BLaER1 treated with 17β-estradiol and CSF1 and Interleukin-3, amounts not matched to agents 10 nM and 100 nM (cell line): ENCODE measurements at regions not wholly inside any gene's neighbourhood (a gene's known extent, or its start where the extent isn't known, plus 50 kb on each side); places are given as distances from the start of the nearest gene placed in this dataset.

Experiments used
- H3K27ac ChIP-seq, 11 experiments: shearing (Covaris generic); formaldehyde crosslinking; 2 replicates each; pipeline ENCODE4 v1.8.1; 2022
- H3K27me3 ChIP-seq, 11 experiments: shearing (Covaris generic); formaldehyde crosslinking; 2 replicates each; pipeline ENCODE4 v1.8.1; 2022
- H3K36me3 ChIP-seq, 11 experiments: shearing (Covaris generic); formaldehyde crosslinking; 2 replicates each; pipeline ENCODE4 v1.8.1; 2022
- H3K4me1 ChIP-seq, 10 experiments: shearing (Covaris generic); formaldehyde crosslinking; 2 replicates each; pipeline ENCODE4 v1.8.1; 2022
- H3K4me2 ChIP-seq, 11 experiments: shearing (Covaris generic); formaldehyde crosslinking; 2 replicates each; pipeline ENCODE4 v1.8.1; 2022
- H3K4me3 ChIP-seq, 10 experiments: shearing (Covaris generic); formaldehyde crosslinking; 2 replicates each; pipeline ENCODE4 v1.8.1; 2022
- H3K9ac ChIP-seq, 11 experiments: shearing (Covaris generic); formaldehyde crosslinking; 2 replicates each; pipeline ENCODE4 v1.8.1; 2022
- H3K9me3 ChIP-seq, 11 experiments: shearing (Covaris generic); formaldehyde crosslinking; replicated peaks in 1 of 11; 2 replicates each; pipeline ENCODE4 v1.8.1; 2022
- H4K20me1 ChIP-seq, 11 experiments: shearing (Covaris generic); formaldehyde crosslinking; 2 replicates each; pipeline ENCODE4 v1.8.1; 2022
- Cebpa-rat ChIP-seq, 11 experiments: shearing (Covaris generic); IDR thresholded peaks; 2 replicates each; pipeline ENCODE4 v1.8.1; 2022

GRCh38 chr16:80174416-80174815 lies 366.4 kb upstream of the DYNLRB2 start:
- no peak overlapping the region for H3K9ac ChIP-seq
- H3K9me3 ChIP-seq: no peaks in the 10 kb centered on the region
- no peak overlapping the region for H3K4me2 ChIP-seq
- H3K4me3 ChIP-seq: no peak overlapping the region
- no peaks in the 10 kb centered on the region for H3K27me3 ChIP-seq
- TF ChIP-seq Cebpa-rat (IDR thresholded peaks at IDR 0.05): no peak
- H3K27ac ChIP-seq: no peak overlapping the region
- no peaks in the 10 kb centered on the region for H3K36me3 ChIP-seq
- H4K20me1 ChIP-seq: no peaks in the 10 kb centered on the region
- no peaks in the 10 kb centered on the region for H3K4me1 ChIP-seq

DNA sequence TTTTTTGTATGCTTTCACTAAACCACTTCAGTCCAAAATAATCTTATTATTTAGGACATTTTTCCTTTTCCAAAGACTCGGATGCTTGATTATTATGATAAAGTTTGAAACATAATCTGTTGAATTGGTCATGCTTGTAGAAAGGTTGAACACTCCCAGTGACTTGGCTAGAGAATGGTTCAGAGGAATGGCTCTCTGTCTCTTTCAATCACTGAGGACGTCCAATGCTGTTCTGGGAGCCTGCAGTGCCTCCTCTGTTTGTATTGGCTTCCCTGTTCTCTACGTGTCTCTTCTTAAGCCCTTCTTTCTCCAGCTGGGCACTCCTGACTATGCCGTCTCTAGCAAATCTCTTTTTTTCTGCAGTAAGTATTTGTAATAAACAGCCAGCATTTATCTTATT lies 369.0 kb upstream of the DYNLRB2 start:
- Histone ChIP-seq H3K4me3 (no peak overlapping the region), H4K20me1 (no peaks in the 10 kb centered on the region), H3K9ac (no peak overlapping the region), H3K4me1 (no peaks in the 10 kb centered on the region), H3K36me3 (no peaks in the 10 kb centered on the region), H3K27me3 (no peaks in the 10 kb centered on the region), H3K27ac (no peak overlapping the region), H3K9me3 (no peaks in the 10 kb centered on the region), H3K4me2 (no peak overlapping the region)
- TF ChIP-seq Cebpa-rat (IDR thresholded peaks at IDR 0.05): no peak

GRCh38 chr16:80171199-80171598 lies 369.6 kb upstream of the DYNLRB2 start:
- no peak for TF ChIP-seq Cebpa-rat (IDR thresholded peaks at IDR 0.05)
- no peak overlapping the region for H3K27ac ChIP-seq
- no peaks in the 10 kb centered on the region for H3K36me3 ChIP-seq
- no peak overlapping the region for H3K4me2 ChIP-seq
- H3K9me3 ChIP-seq: no peaks in the 10 kb centered on the region
- no peaks in the 10 kb centered on the region for H3K27me3 ChIP-seq
- H3K4me3 ChIP-seq: no peak overlapping the region
- no peak overlapping the region for H3K9ac ChIP-seq
- H3K4me1 ChIP-seq: no peaks in the 10 kb centered on the region
- no peaks in the 10 kb centered on the region for H4K20me1 ChIP-seq

DNA sequence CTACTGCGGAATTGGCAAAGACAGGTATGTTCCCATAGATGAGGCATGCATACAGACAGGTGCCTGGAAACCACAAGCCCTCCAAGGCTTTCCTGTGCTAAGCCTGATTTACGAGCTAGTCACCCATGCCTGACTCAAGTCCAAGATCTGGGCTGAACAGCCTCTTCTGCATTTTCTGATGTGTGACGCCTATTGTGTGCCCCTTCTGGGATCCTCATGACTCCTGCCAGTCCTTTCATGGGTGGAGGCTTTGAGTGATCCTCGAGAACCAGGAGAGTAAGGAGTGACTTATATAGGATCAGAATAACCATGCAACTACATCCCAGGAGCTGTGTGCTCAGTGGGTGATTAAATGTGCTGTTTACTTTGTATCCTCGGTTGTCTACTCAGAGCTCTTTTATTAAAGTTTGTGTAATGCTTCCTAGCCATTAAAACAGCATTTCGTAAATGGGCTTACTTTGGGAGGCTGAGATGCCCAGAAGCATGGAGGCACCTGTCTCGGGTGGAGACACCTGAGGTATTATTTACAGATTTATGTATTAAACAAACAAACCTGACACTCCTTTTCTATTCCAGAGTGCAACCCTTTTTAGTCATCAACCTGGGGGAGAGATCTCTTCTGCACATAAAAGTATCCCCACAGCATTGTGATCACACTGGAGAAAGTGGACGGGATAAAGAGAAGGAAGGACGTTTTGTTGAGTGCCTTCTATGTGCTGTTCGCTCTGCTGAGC lies 373.0 kb upstream of the DYNLRB2 start:
- no peaks in the 10 kb centered on the region for H4K20me1 ChIP-seq
- no peak overlapping the region for H3K4me2 ChIP-seq
- H3K4me3 ChIP-seq: no peak overlapping the region
- H3K27ac ChIP-seq: no peak overlapping the region
- TF ChIP-seq Cebpa-rat (IDR thresholded peaks at IDR 0.05): no peak
- no peaks in the 10 kb centered on the region for H3K9me3 ChIP-seq
- H3K36me3 ChIP-seq: no peaks in the 10 kb centered on the region
- H3K4me1 ChIP-seq: no peaks in the 10 kb centered on the region
- no peak overlapping the region for H3K9ac ChIP-seq
- no peaks in the 10 kb centered on the region for H3K27me3 ChIP-seq

DNA sequence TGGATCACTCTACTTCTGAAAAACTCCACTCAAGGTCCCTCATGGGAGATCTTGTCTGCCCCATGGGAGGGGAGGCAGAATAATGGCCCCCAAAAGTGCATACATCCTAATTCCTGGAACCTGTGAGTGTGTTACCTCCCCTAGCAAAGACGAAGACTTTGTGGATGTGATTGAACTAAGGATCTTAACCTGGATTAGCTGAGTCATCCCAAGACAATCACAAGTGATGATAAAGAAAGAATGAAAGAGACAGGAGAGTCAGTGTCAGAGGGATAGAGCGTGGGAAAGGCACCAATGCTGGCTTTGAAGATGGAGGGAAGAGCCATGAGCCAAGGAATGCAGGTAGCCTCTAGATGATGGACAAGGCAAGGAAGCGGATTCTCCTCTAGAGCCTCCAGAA lies 374.7 kb upstream of the DYNLRB2 start:
- Histone ChIP-seq H3K9me3 (no peaks in the 10 kb centered on the region), H3K4me3 (no peak overlapping the region), H3K36me3 (no peaks in the 10 kb centered on the region), H3K27me3 (no peaks in the 10 kb centered on the region), H4K20me1 (no peaks in the 10 kb centered on the region), H3K4me2 (no peak overlapping the region), H3K9ac (no peak overlapping the region), H3K4me1 (no peaks in the 10 kb centered on the region), H3K27ac (no peak overlapping the region)
- TF ChIP-seq Cebpa-rat (IDR thresholded peaks at IDR 0.05): no peak

GRCh38 chr16:80164966-80165550 lies 375.7 kb upstream of the DYNLRB2 start:
- no peak for TF ChIP-seq Cebpa-rat (IDR thresholded peaks at IDR 0.05)
- Histone ChIP-seq H3K27me3 (no peaks in the 10 kb centered on the region), H3K4me2 (no peak overlapping the region), H3K27ac (no peak overlapping the region), H3K36me3 (no peaks in the 10 kb centered on the region), H3K9me3 (no peaks in the 10 kb centered on the region), H3K4me3 (no peak overlapping the region), H4K20me1 (no peaks in the 10 kb centered on the region), H3K9ac (no peak overlapping the region), H3K4me1 (no peaks in the 10 kb centered on the region)

GRCh38 chr16:80163339-80163738 lies 377.5 kb upstream of the DYNLRB2 start:
- Histone ChIP-seq H3K4me2 (no peak overlapping the region), H3K27ac (no peak overlapping the region), H3K27me3 (no peaks in the 10 kb centered on the region), H4K20me1 (no peaks in the 10 kb centered on the region), H3K9ac (no peak overlapping the region), H3K36me3 (no peaks in the 10 kb centered on the region), H3K4me3 (no peak overlapping the region), H3K9me3 (no peaks in the 10 kb centered on the region), H3K4me1 (no peaks in the 10 kb centered on the region)
- no peak for TF ChIP-seq Cebpa-rat (IDR thresholded peaks at IDR 0.05)

GRCh38 chr16:80161799-80162739 lies 378.7 kb upstream of the DYNLRB2 start:
- Histone ChIP-seq H4K20me1 (no peaks in the 10 kb centered on the region), H3K4me3 (no peak overlapping the region), H3K9me3 (no peaks in the 10 kb centered on the region), H3K4me2 (no peak overlapping the region), H3K4me1 (no peaks in the 10 kb centered on the region), H3K27me3 (no peaks in the 10 kb centered on the region), H3K27ac (no peak overlapping the region), H3K9ac (no peak overlapping the region), H3K36me3 (no peaks in the 10 kb centered on the region)
- TF ChIP-seq Cebpa-rat (IDR thresholded peaks at IDR 0.05): no peak

DNA sequence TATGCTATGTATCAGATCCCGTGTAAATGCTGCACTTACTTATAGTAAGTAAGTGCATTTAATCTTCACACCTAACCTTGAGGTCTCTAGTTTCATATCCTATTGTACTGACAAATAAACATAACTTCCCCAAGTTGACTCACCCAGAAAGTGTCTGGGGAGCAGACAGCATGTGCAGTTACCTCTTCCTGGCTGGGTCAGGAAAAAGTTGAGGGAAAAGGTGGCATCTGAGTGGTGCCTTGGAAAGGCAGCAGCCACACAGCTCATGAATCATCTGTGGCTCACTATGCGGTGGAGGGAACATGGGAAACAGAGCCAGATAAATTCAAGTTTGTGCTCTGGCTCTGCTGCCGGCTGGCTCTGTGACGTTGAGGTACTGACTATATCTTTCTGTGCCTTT lies 382.0 kb upstream of the DYNLRB2 start:
- Histone ChIP-seq H3K36me3 (no peaks in the 10 kb centered on the region), H3K9me3 (no peaks in the 10 kb centered on the region), H3K9ac (no peak overlapping the region), H3K4me3 (no peak overlapping the region), H3K27me3 (no peaks in the 10 kb centered on the region), H4K20me1 (no peaks in the 10 kb centered on the region), H3K4me1 (no peaks in the 10 kb centered on the region), H3K27ac (no peak overlapping the region), H3K4me2 (no peak overlapping the region; a peak in 1 of 22 replicates)
- TF ChIP-seq Cebpa-rat (IDR thresholded peaks at IDR 0.05): no peak
